ENCODE measurements at regions not wholly inside any gene's neighbourhood (a gene's known extent, or its start where the extent isn't known, plus 50 kb on each side); places are given as distances from the start of the nearest gene placed in this dataset.

- Histone ChIP-seq H3K27me3 (ENCODE audit: control insufficient read depth, insufficient read depth, low read length) (no peaks in the 10 kb centered on the region; the same call in 1 of the 2 replicates), H3K4me3 (ENCODE audit: low read depth in 2 of 2, low read length in 2 of 2) (no peak overlapping the region), H3K4me1 (ENCODE audit: control insufficient read depth, insufficient read depth, low read length) (no peaks in the 10 kb centered on the region), H3K27ac (ENCODE audit: low read length) (no peak overlapping the region), H3K36me3 (ENCODE audit: control insufficient read depth, insufficient read depth, low read length) (no peaks in the 10 kb centered on the region), H3K9me3 (ENCODE audit: control insufficient read depth, insufficient read depth, low read depth, low read length) (no peaks in the 10 kb centered on the region)
- ChIA-PET CTCF (interaction anchor here (0.7 to 1.2 kb wide), 3 partner anchors 1235 to 1300 kb away, joined by 3 to 5 read pairs (median 5); no protein-coding TSS in a partner anchor), POLR2A (no interaction called here)
- BruUV-seq (replicated peaks): no TSS peak
- intact Hi-C loops (cut with micrococcal nuclease; ENCODE audit: unreplicated experiment) (no loop called here), in situ Hi-C loops (cut with HindIII; ENCODE audit: low pct_unique_long_range_greater_than_20kb, low sequenced_read_pairs) (no loop called here)
- TF ChIP-seq SIN3A (IDR thresholded peaks at IDR 0.05; ENCODE audit: borderline replicate concordance, insufficient read depth, low read depth, low read length) (no peak), REST (IDR thresholded peaks at IDR 0.05; ENCODE audit: insufficient read depth in 1 of 2, low read depth in 2 of 2, low read length in 1 of 2) (no peak), CTCF (IDR thresholded peaks at IDR 0.05) (no peak), POLR2AphosphoS5 (IDR thresholded peaks at IDR 0.05; ENCODE audit: low read depth, low read length) (no peak), TCF7L2 (IDR thresholded peaks at IDR 0.05; ENCODE audit: low read depth, low read length) (no peak)
- no peak for DNase-seq (ENCODE audit: low read depth, low spot score)
- ATAC-seq: no peak
Observed at GRCh38 chr3:189040656-189041335, 131.0 kb upstream of the TPRG1 start.

- intact Hi-C loops (cut with micrococcal nuclease; ENCODE audit: unreplicated experiment) (no loop called here), in situ Hi-C loops (cut with HindIII; ENCODE audit: low pct_unique_long_range_greater_than_20kb, low sequenced_read_pairs) (no loop called here)
- no peaks in the 10 kb centered on the region for H3K4me1 ChIP-seq (ENCODE audit: control insufficient read depth, insufficient read depth, low read length)
- H3K27me3 ChIP-seq (ENCODE audit: control insufficient read depth, insufficient read depth, low read length): no peaks in the 10 kb centered on the region; the same call in 1 of the 2 replicates
- BruUV-seq (replicated peaks): no TSS peak
- POLR2A ChIA-PET: no interaction called here
- ATAC-seq: peak; percentile 78
- peak; percentile 33 for DNase-seq (ENCODE audit: low read depth, low spot score)
- H3K27ac ChIP-seq (ENCODE audit: low read length): no peak overlapping the region
- H3K4me3 ChIP-seq (ENCODE audit: low read depth in 2 of 2, low read length in 2 of 2): no peak overlapping the region
- no peaks in the 10 kb centered on the region for H3K36me3 ChIP-seq (ENCODE audit: control insufficient read depth, insufficient read depth, low read length)
- CTCF ChIA-PET: interaction anchor here (0.7 to 1.2 kb wide), 4 partner anchors 85 to 1301 kb away, joined by 3 to 5 read pairs (median 4); no protein-coding TSS in a partner anchor
- TF ChIP-seq CTCF (IDR thresholded peaks at IDR 0.05): peak; percentile 80
- no peak for TF ChIP-seq SIN3A (IDR thresholded peaks at IDR 0.05; ENCODE audit: borderline replicate concordance, insufficient read depth, low read depth, low read length)
- no peaks in the 10 kb centered on the region for H3K9me3 ChIP-seq (ENCODE audit: control insufficient read depth, insufficient read depth, low read depth, low read length)
Observed at GRCh38 chr3:189041482-189042090, 130.2 kb upstream of the TPRG1 start.
